Tibial artery (tissue), 4 donors: ENCODE measurements at regions not wholly inside any gene's neighbourhood (a gene's known extent, or its start where the extent isn't known, plus 50 kb on each side); places are given as distances from the start of the nearest gene placed in this dataset.

Experiments used
- DNase-seq, 2 donors: peaks; one replicate each; pipeline ENCODE4 v3.0.0-alpha.2; 2019
- H3K27ac ChIP-seq, 2 donors: fragments of 200-600 bp; sonication (generic) in 1 of 2; 1 replicate in 1 of 2; 2 replicates in 1 of 2; pipeline ENCODE4 v1.5.1; 2018 to 2019; ENCODE audit warnings: mild to moderate bottlenecking in 1 of 2
- H3K27me3 ChIP-seq, 2 donors: fragments of 200-600 bp; sonication (generic) in 1 of 2; one replicate each; pipeline versions ENCODE4 v1.5.1 to v1.6.0; 2016 to 2019
- H3K36me3 ChIP-seq, 3 donors: fragments of 200-600 bp; sonication (generic) in 2 of 3; one replicate each; pipeline ENCODE4 v1.5.1; 2016 to 2019; ENCODE audit warnings: mild to moderate bottlenecking in 2 of 3
- H3K4me1 ChIP-seq, 4 donors: fragments of 200-600 bp; sonication (generic) in 2 of 4; 1 replicate in 3 of 4; 2 replicates in 1 of 4; pipeline ENCODE4 v1.5.1; 2016 to 2019
- H3K4me3 ChIP-seq, 2 donors: fragments of 200-600 bp; sonication (generic) in 1 of 2; 1 replicate in 1 of 2; 2 replicates in 1 of 2; pipeline ENCODE4 v1.5.1; 2018 to 2019; ENCODE audit warnings: mild to moderate bottlenecking in 2 of 2
- H3K9me3 ChIP-seq, 3 donors: fragments of 200-600 bp; sonication (generic) in 1 of 3; one replicate each; pipeline ENCODE4 v1.5.1; 2016 to 2019
- CTCF ChIP-seq, 2 experiments: fragments of 200-600 bp in 1 of 2; fragments of 450-650 bp in 1 of 2; IDR thresholded peaks; one replicate each; pipeline ENCODE4 v1.5.1; 2017 to 2019; ENCODE audit warnings: antibody characterized with exemption in 2 of 2, mild to moderate bottlenecking in 1 of 2, moderate library complexity in 1 of 2
- intact Hi-C: fragments of 100-400 bp; cut with DNase I; formaldehyde crosslinking; loops from one replicate; pipeline ENCODE4 v1.15.0; 2023; ENCODE audit warnings: low total_unique reads

DNA sequence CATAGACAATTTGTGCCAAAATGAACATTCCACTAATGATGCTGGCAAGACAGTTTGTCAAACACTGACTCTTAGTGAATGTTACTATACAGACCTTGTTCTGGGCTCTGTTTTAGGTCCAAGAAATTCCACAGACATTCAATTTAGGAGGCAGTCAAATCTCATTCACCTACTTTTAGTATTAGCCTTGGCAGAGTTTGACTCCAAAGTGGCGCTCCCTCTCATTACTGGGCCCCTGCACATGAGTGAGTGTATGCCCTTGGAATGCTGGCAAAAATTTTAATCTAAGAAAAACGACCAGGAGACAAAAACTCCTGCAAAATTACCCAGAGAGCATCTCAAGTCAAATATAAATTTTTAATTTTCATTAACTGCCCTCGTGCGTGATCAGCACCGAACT lies 94.9 kb upstream of the SLC27A6 start:
- no peaks in the 10 kb centered on the region for H3K27me3 ChIP-seq
- H3K4me1 ChIP-seq, result no peaks in the 10 kb centered on the region
- intact Hi-C loops, result no loop called here
- TF ChIP-seq CTCF (IDR thresholded peaks at IDR 0.05), result no peak
- H3K9me3 ChIP-seq, result no peaks in the 10 kb centered on the region
- H3K36me3 ChIP-seq, result no peaks in the 10 kb centered on the region
- H3K4me3 ChIP-seq, result no peak overlapping the region
- no peak for DNase-seq
- no peak overlapping the region for H3K27ac ChIP-seq

DNA sequence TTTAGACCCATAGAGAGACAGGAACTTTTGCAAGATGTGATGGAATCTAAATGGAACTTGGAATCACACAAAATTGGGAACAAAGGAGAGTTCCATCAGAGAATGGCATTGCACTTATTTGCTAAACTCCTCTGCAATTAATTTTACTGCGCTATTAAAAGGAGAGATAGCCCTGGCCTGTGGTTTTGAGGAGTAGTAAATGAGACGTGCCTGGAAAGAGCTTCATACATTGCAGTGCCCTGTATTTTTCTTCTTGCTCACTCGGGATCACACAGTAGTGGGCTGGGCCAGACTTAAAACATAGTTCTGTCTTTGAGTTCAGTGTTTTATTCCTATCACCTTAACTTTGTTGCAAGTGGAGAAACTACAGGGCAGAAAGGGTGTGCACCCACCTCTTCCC lies 94.4 kb upstream of the SLC27A6 start:
- H3K27me3 ChIP-seq, result no peaks in the 10 kb centered on the region
- no peak overlapping the region for H3K4me3 ChIP-seq
- DNase-seq, result no peak
- no peak overlapping the region for H3K27ac ChIP-seq
- TF ChIP-seq CTCF (IDR thresholded peaks at IDR 0.05), result no peak
- no peaks in the 10 kb centered on the region for H3K9me3 ChIP-seq
- H3K36me3 ChIP-seq, result no peaks in the 10 kb centered on the region
- H3K4me1 ChIP-seq, result no peaks in the 10 kb centered on the region
- intact Hi-C loops, result no loop called here

DNA sequence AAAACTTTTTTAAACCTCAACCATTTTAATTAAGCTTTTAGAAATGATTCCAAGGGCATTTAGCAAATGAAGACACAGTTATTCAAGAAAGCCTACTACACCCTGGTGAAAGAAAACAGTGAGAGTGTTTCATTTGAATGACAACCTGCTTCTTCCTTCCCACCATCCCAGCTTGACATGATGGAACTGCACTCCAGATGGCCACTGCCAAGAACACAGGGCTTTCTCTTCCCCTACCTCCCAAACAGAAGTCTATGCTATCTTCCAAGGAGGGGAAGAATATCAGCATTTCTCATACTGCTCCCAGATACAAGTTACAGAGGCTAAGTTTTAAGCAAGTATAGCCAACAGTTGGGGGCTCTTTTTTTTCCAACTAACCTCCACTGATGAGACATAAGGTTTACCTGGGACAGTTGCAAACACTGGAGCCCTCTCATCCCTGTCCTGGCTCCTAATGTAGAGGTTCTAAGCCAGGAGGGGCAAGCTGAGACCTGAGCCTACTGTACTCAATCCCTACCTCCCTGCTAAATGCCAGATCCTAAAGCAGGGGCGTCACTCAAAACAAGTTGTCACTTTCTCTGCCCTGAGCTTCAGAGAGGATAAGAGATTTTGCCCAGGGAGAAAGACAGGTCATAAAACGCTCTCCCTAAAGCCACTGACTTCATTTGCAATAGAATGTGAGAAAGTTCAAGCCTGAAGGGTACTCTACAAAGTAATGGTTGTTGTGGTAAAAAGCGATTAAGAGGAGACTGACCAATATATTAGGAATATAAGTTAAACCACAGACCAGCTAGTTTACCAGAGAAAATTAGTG lies 88.5 kb upstream of the SLC27A6 start:
- Histone ChIP-seq H3K36me3 (no peaks in the 10 kb centered on the region), H3K4me1 (no peaks in the 10 kb centered on the region), H3K27me3 (no peaks in the 10 kb centered on the region), H3K4me3 (no peak overlapping the region), H3K27ac (no peak overlapping the region), H3K9me3 (no peaks in the 10 kb centered on the region)
- no peak for DNase-seq
- intact Hi-C loops, result no loop called here
- no peak for TF ChIP-seq CTCF (IDR thresholded peaks at IDR 0.05)

- no peak for TF ChIP-seq CTCF (IDR thresholded peaks at IDR 0.05)
- no peak for DNase-seq
- intact Hi-C loops, result no loop called here
- Histone ChIP-seq H3K27me3 (no peaks in the 10 kb centered on the region), H3K4me3 (no peak overlapping the region), H3K36me3 (no peaks in the 10 kb centered on the region), H3K9me3 (no peaks in the 10 kb centered on the region), H3K27ac (no peak overlapping the region), H3K4me1 (no peaks in the 10 kb centered on the region)
Measured at GRCh38 chr5:128877476-128877875, 87.8 kb upstream of the SLC27A6 start.

DNA sequence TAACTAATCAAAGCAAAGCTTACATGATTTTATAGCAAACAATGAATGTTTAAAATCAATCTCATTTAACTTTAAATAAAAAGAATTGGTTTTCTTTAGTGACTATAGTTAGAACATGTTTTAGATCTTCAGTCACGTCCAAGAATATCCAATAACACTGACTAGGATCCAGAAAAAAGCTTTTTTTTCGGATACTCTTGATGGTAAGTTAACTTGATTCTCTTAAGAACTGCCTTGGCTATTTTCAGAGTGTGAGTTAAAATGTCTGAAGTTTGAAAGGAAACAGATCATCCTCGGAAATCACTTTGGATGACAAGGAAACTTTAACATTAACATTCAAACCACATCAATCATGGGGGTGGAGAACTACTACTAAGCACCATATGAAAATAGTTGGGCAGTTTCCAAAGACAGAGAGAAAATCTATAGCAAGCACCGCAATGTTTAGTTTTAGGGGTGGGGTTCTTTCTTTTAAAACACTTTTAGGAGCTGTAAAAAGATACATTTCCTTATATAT lies 83.7 kb upstream of the SLC27A6 start:
- intact Hi-C loops, result no loop called here
- Histone ChIP-seq H3K27me3 (no peaks in the 10 kb centered on the region), H3K4me1 (no peaks in the 10 kb centered on the region), H3K27ac (no peak overlapping the region), H3K9me3 (no peaks in the 10 kb centered on the region), H3K4me3 (no peak overlapping the region), H3K36me3 (no peaks in the 10 kb centered on the region)
- TF ChIP-seq CTCF (IDR thresholded peaks at IDR 0.05), result no peak
- DNase-seq, result no peak
